ENCODE measurements at regions not wholly inside any gene's neighbourhood (a gene's known extent, or its start where the extent isn't known, plus 50 kb on each side); places are given as distances from the start of the nearest gene placed in this dataset.

DNA sequence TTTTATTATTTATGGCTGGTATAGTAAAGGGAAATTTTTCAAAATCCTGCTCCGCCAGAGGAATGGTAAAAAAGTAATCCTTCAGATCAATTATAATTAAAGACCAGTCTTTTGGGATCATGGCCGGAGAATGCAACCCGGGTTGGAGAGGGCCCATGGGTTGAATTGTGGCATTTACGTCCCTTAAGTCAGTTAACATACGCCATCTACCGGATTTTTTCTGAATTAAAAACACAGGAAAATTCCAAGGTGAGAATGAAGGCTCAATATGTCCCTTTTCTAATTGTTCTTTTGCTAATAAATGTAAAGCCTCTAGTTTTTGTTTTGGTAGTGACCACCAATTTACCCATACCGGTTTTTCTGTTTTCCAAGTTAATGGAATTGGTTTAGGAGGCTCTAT lies 602.8 kb downstream of the ALG10 start:
- TF ChIP-seq POLR2A (IDR thresholded peaks at IDR 0.05) = no peak
- TF ChIP-seq, protein P1, sequence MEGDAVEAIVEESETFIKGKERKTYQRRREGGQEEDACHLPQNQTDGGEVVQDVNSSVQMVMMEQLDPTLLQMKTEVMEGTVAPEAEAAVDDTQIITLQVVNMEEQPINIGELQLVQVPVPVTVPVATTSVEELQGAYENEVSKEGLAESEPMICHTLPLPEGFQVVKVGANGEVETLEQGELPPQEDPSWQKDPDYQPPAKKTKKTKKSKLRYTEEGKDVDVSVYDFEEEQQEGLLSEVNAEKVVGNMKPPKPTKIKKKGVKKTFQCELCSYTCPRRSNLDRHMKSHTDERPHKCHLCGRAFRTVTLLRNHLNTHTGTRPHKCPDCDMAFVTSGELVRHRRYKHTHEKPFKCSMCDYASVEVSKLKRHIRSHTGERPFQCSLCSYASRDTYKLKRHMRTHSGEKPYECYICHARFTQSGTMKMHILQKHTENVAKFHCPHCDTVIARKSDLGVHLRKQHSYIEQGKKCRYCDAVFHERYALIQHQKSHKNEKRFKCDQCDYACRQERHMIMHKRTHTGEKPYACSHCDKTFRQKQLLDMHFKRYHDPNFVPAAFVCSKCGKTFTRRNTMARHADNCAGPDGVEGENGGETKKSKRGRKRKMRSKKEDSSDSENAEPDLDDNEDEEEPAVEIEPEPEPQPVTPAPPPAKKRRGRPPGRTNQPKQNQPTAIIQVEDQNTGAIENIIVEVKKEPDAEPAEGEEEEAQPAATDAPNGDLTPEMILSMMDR (IDR thresholded peaks at IDR 0.05) = no peak

All from Peyer's patch (tissue), 4 donors.